Neural cell (in vitro differentiated cells): ENCODE measurements at regions not wholly inside any gene's neighbourhood (a gene's known extent, or its start where the extent isn't known, plus 50 kb on each side); places are given as distances from the start of the nearest gene placed in this dataset.

Source experiments
- CTCF ChIP-seq: fragments of 450-650 bp; IDR thresholded peaks from 2 replicates; pipeline ENCODE4 v1.5.1; 2014; ENCODE audit warnings: antibody characterized with exemption, mild to moderate bottlenecking, moderate library complexity; ENCODE audit not compliant: poor library complexity, severe bottlenecking
- EP300 ChIP-seq: fragments of 450-650 bp; conservative IDR thresholded peaks from 2 replicates; pipeline ENCODE4 v1.6.1; 2014; ENCODE audit warnings: antibody characterized with exemption, mild to moderate bottlenecking, moderate library complexity; ENCODE audit not compliant: poor library complexity, severe bottlenecking
- EZH2 ChIP-seq: fragments of 200-600, 300-800 bp; shearing (Covaris generic), sonication (generic); IDR thresholded peaks from 2 replicates; pipeline ENCODE4 v1.6.1; 2014; ENCODE audit warnings: antibody characterized with exemption, low read length, borderline replicate concordance, mild to moderate bottlenecking; ENCODE audit not compliant: insufficient read depth, poor library complexity, severe bottlenecking
- POLR2AphosphoS5 ChIP-seq: IDR thresholded peaks from 2 replicates; pipeline ENCODE4 v1.6.1; 2012
- RAD21 ChIP-seq: fragments of 450-650 bp; conservative IDR thresholded peaks from 2 replicates; pipeline ENCODE4 v1.6.1; 2014; ENCODE audit warnings: antibody characterized with exemption, mild to moderate bottlenecking, moderate library complexity
- TAF1 ChIP-seq: IDR thresholded peaks from 2 replicates; pipeline ENCODE4 v1.6.1; 2012; ENCODE audit warnings: low read depth

GRCh38 chr14:48125654-48126053 is 450.2 kb upstream of the MDGA2 start:
- TF ChIP-seq CTCF (no peak), RAD21 (no peak), TAF1 (no peak), EZH2 (no peak), POLR2AphosphoS5 (no peak), EP300 (no peak)
